Aorta (tissue), 5 donors: ENCODE measurements at regions not wholly inside any gene's neighbourhood (a gene's known extent, or its start where the extent isn't known, plus 50 kb on each side); places are given as distances from the start of the nearest gene placed in this dataset.

Experiments used
- ATAC-seq: fragments of 200-7000 bp; cut with Tn5 transposase; one replicate; pipeline ENCODE4 v1.9.1; 2022; ENCODE audit warnings: moderate library complexity; ENCODE audit not compliant: low FRiP score
- DNase-seq, 2 donors: peaks; one replicate each; pipeline ENCODE4 v3.0.0-alpha.2; 2020
- H3K27ac ChIP-seq, 2 donors: one replicate each; pipeline ENCODE4 v1.5.1; 2013; ENCODE audit warnings: low read length in 2 of 2, mild to moderate bottlenecking in 2 of 2, moderate library complexity in 2 of 2, control low read depth in 1 of 2, inconsistent platforms in 1 of 2, low read depth in 1 of 2
- H3K27me3 ChIP-seq, 2 donors: one replicate each; pipeline ENCODE4 v1.6.1; 2013; ENCODE audit warnings: control low read depth in 1 of 2, low read length in 1 of 2, mild to moderate bottlenecking in 1 of 2, moderate library complexity in 1 of 2; ENCODE audit not compliant: insufficient read depth in 2 of 2, control insufficient read depth in 1 of 2
- H3K36me3 ChIP-seq, 2 donors: one replicate each; pipeline ENCODE4 v1.6.1; 2013; ENCODE audit warnings: control low read depth in 1 of 2, low read length in 1 of 2, mild to moderate bottlenecking in 1 of 2; ENCODE audit not compliant: insufficient read depth in 2 of 2, control insufficient read depth in 1 of 2
- H3K4me1 ChIP-seq, 2 donors: one replicate each; pipeline ENCODE4 v1.6.1; 2013; ENCODE audit warnings: low read length in 2 of 2, control low read depth in 1 of 2, mild to moderate bottlenecking in 1 of 2, moderate library complexity in 1 of 2; ENCODE audit not compliant: insufficient read depth in 2 of 2, control insufficient read depth in 1 of 2
- H3K4me3 ChIP-seq, 2 donors: one replicate each; pipeline ENCODE4 v1.5.1; 2013; ENCODE audit warnings: low read length in 2 of 2, control low read depth in 1 of 2, mild to moderate bottlenecking in 1 of 2
- H3K9me3 ChIP-seq: one replicate; pipeline ENCODE4 v1.6.1; 2013; ENCODE audit warnings: mild to moderate bottlenecking, low read length; ENCODE audit not compliant: control insufficient read depth
- WGBS, 2 donors: extraction: QIAGEN DNeasy Blood & Tissue Kit; methylation state at CpG; one replicate each; pipeline ENCODE4 v1.1.7; 2013; 5-methylcytosine and 5-hydroxymethylcytosine counted together
- intact Hi-C, 2 donors: fragments of 100-400 bp; cut with DNase I; formaldehyde crosslinking; loops; one replicate each; pipeline versions ENCODE4 v1.14.2 to v1.15.0; 2022
- donor health status: healthy with polysubstance abuse.
- donor health status: Bipolar disorder and iron deficiency.
- donor health status: DM: no; HTN: no; CAD: no.
- donor health status: DM: no; HTN: no; CAD: no.
- donor health status: DM: yes; HTN: yes; CAD: no.

DNA sequence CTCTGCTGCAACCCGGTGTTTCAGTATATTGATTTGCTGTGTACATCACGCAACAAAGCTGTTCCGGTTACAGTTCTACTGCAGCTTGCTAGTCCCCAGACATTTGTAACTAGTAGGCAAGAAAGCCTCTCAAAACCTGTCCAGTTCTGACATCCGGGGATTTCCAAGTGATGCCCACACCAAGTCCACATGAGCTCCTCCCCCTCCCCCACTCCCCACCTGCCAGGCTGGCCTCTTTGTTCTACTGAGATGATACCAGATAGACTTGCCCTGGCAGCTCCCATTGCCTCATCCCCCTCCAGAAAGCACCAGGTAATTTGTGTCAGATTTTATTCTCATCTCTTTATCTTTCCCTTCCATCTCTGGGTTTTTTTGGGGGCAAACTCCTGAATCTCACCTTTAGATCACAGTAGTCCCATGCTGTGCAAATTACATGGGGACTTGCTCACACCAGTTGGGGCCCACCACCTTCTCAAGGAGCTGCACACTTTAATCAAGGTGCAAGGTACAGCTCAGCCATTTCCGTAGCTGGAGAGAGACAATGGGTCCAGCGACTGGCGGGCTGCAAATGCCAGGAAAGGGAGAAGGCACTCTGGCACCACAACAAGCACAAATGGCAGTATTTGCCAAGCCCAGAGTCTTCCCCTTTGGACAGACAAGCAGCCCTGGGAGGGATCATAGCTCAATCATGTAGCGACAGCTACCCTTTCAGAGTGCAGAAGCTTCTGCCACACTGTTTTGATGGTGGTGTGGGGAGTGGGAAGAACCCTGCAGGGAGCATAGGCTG lies 183.1 kb downstream of the CYLD start:
- no peak overlapping the region for H3K27ac ChIP-seq
- no peak overlapping the region for H3K4me3 ChIP-seq
- H3K9me3 ChIP-seq = no peaks in the 10 kb centered on the region
- no peaks in the 10 kb centered on the region for H3K27me3 ChIP-seq
- no peak for DNase-seq
- no peaks in the 10 kb centered on the region for H3K4me1 ChIP-seq
- H3K36me3 ChIP-seq = no peaks in the 10 kb centered on the region
- intact Hi-C loops = no loop called here
- no peak for ATAC-seq
- 91 to 95% methylated on average over 8 of the region's 8 CpGs for WGBS, 2 donors

DNA sequence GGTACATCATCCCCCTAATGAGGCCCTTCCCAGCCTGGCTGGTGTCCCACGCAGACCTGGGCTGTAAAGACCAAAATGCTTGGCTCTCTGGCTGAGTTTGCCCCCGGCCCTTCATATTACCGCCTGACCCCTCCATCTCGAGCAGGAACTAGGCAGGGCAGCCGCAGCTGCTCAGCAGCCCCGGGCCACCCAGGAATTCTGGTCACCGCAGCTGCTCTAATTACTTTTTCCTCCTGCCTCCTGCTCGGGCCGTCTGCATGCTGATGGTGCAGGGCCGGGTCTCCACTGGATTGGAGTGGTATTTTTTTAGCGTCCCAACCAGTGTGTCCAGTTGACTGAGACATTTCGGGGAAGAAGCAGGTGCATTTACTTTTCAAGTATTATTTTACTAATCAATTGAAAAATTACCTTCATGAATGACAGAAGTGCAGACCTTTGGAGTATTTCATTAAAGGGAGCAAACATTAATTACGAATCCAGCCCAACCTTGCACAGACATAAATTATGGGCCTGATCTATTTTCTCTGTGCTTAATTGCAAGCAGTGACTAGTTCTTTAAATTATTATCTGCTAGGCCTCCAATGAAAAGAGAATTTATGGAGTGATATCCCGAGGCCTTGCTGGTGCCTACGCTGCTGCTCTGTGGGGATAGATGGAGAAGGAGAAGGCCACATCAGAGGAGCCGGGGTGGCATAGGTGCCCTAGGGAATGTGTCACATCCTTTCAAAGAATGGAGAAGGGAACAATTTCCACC lies 176.2 kb downstream of the CYLD start:
- intact Hi-C loops = no loop called here
- WGBS, 2 donors = 57 to 64% methylated on average over 16 of the region's 16 CpGs
- ATAC-seq = no peak

DNA sequence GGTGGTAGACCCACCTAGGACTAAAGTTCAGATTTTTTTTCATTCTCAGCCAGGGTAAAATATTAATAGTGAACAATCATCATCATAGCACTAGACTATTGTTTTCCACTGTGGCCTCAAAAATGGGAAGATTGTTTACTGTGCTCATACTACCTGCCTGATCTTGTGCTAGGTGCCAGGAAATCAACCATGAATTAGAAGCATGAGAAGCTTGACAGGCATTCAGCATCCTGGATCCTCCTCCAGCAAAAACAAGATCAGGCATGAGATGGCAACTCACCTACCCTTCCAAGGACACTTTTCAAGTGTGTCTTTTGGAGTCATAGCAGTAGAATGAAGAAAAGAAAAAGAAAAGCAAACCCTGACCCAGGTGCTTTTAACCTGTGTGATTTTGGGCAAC lies 174.2 kb downstream of the CYLD start:
- ATAC-seq = no peak
- intact Hi-C loops = no loop called here
- Histone ChIP-seq H3K9me3 (no peaks in the 10 kb centered on the region), H3K27me3 (no peaks in the 10 kb centered on the region), H3K4me1 (no peaks in the 10 kb centered on the region), H3K4me3 (no peak overlapping the region), H3K36me3 (no peaks in the 10 kb centered on the region), H3K27ac (no peak overlapping the region)
- DNase-seq = no peak

More for the DNA sequence above, 176.2 kb downstream of the CYLD start:
- H3K27me3 ChIP-seq = no peaks in the 10 kb centered on the region
- no peaks in the 10 kb centered on the region for H3K36me3 ChIP-seq
- H3K27ac ChIP-seq = no peak overlapping the region
- H3K4me3 ChIP-seq = no peak overlapping the region
- no peaks in the 10 kb centered on the region for H3K4me1 ChIP-seq
- DNase-seq = no peak
- H3K9me3 ChIP-seq = no peaks in the 10 kb centered on the region

GRCh38 chr16:50915120-50915519 lies 173.2 kb downstream of the CYLD start:
- Histone ChIP-seq H3K27me3 (no peaks in the 10 kb centered on the region), H3K36me3 (no peaks in the 10 kb centered on the region), H3K27ac (no peak overlapping the region), H3K9me3 (no peaks in the 10 kb centered on the region), H3K4me3 (no peak overlapping the region), H3K4me1 (no peaks in the 10 kb centered on the region)
- no peak for DNase-seq
- intact Hi-C loops = no loop called here
- 54 to 75% methylated on average over 2 of the region's 2 CpGs for WGBS, 2 donors
- ATAC-seq = no peak

DNA sequence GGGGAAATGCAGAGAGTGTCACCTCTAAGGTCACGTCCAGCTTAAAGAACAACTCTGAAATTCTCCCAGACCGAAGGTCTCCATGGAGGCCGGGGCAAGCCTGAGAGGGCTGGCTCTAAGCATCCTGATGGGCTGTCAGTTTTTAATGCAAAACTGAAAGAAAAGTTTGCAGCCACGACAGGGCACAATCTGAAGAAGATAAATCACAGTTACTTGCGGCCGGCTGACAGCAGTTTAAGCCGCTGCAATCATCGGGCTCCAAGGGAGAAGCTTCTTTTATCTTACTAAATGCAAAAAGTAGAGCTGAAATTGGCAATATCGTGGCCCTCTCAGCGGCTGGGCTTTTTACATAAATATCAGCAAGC lies 168.8 kb downstream of the CYLD start:
- no peak overlapping the region for H3K27ac ChIP-seq
- DNase-seq (no peak), ATAC-seq (no peak)
- H3K9me3 ChIP-seq = peaks cover 2% of the 10 kb centered on the region
- H3K4me3 ChIP-seq = no peak overlapping the region
- intact Hi-C loops = no loop called here
- WGBS, 2 donors = 21 to 33% methylated on average over 10 of the region's 10 CpGs
- H3K4me1 ChIP-seq = no peaks in the 10 kb centered on the region
- H3K27me3 ChIP-seq = no peaks in the 10 kb centered on the region
- H3K36me3 ChIP-seq = no peaks in the 10 kb centered on the region

DNA sequence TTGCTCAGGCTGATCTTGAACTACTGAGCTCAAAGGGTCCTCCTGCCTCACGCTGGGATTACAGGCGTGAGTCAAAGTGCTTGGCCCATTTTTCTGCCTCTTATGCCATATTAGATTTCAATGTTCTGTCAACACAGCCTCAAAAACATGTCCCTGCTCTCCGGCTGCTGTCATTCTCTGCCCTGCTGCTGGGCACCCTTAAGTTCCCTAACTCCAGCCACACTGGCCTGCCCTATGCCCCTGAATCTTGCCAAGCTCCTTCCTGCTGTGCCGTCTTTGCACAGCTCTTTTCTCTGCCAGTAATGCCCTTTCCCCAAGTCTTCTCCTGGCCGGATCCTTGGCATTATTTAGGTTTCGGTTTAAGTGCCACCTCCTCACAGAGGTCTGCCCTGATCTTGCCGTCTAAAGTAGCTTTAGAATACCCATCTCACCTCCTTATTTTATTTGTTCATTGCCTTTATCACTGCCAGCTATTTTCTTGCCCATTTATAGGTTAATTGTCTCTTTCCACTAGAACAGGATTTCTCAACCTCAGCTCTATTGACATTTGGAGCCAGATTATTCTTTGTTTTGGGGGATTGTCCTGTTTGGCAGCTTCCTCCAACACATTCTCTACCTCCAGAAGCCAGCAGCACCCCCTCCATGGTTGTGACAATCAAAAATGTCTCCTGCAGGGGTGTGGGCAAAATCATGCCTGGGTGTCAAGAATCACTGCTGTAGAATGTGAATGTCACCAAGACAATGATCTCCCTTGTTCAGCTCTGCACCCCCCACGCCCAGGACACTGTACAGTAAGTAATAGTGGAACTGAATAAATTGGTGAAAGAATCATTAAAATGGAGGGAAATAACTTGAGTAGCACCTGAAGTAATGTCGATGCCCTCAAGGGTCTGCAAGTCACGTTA lies 168.2 kb downstream of the CYLD start:
- ATAC-seq = no peak
- WGBS, 2 donors = 59 to 66% methylated on average over 10 of the region's 10 CpGs
- intact Hi-C loops = no loop called here
- Histone ChIP-seq H3K27me3 (no peaks in the 10 kb centered on the region), H3K4me3 (no peak overlapping the region), H3K27ac (no peak overlapping the region), H3K9me3 (peaks cover 2% of the 10 kb centered on the region), H3K36me3 (no peaks in the 10 kb centered on the region), H3K4me1 (no peaks in the 10 kb centered on the region)
- no peak for DNase-seq

DNA sequence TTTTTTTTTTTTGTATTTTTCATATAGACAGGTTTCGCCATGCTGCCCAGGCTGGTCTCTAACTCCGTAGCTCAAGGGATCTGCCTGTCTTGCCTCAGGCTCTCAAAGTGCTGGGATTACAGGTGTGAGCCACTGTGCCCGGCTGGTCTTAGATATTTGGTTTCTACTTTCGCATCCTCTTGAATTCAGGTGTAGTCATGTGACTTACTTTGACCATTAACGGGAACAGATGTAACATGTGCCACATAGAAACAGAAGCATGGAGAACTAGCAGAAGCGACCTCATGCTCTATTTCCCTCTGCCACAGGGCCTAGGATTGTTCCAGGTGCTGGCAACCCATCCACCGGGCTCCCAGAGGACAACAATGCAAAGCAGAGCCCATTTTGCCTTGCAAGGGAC lies 166.6 kb downstream of the CYLD start:
- no peak overlapping the region for H3K27ac ChIP-seq
- H3K4me1 ChIP-seq = no peaks in the 10 kb centered on the region
- H3K4me3 ChIP-seq = no peak overlapping the region
- 81 to 86% methylated on average over 7 of the region's 7 CpGs for WGBS, 2 donors
- DNase-seq (no peak), ATAC-seq (no peak)
- H3K36me3 ChIP-seq = no peaks in the 10 kb centered on the region
- no peaks in the 10 kb centered on the region for H3K27me3 ChIP-seq
- intact Hi-C loops = no loop called here
- H3K9me3 ChIP-seq = peaks cover 2% of the 10 kb centered on the region

GRCh38 chr16:50906454-50906853 lies 164.6 kb downstream of the CYLD start:
- H3K36me3 ChIP-seq = no peaks in the 10 kb centered on the region
- DNase-seq (no peak), ATAC-seq (no peak)
- 67 to 69% methylated on average over 10 of the region's 10 CpGs for WGBS, 2 donors
- no peaks in the 10 kb centered on the region for H3K27me3 ChIP-seq
- H3K4me1 ChIP-seq = no peaks in the 10 kb centered on the region
- no peak overlapping the region for H3K4me3 ChIP-seq
- peaks cover 2% of the 10 kb centered on the region for H3K9me3 ChIP-seq
- no peak overlapping the region for H3K27ac ChIP-seq
- intact Hi-C loops = no loop called here
